ENCODE measurements at regions not wholly inside any gene's neighbourhood (a gene's known extent, or its start where the extent isn't known, plus 50 kb on each side); places are given as distances from the start of the nearest gene placed in this dataset.

GRCh38 chr11:19451609-19452008 is 210.9 kb upstream of the E2F8 start:
- H3K14ac ChIP-seq (ENCODE audit: low read length), result no peak overlapping the region
- H3K4me3 ChIP-seq (ENCODE audit: low read length in 2 of 2), result no peak overlapping the region
- H3K18ac ChIP-seq (ENCODE audit: low read length), result no peak overlapping the region
- no peak overlapping the region for H4K91ac ChIP-seq (ENCODE audit: low read depth, low read length, poor library complexity)
- no peak overlapping the region for H2AK5ac ChIP-seq (ENCODE audit: low read depth, low read length)
- no peak overlapping the region for H3K9ac ChIP-seq (ENCODE audit: low read depth, low read length, poor library complexity)
- no peaks in the 10 kb centered on the region for H3K9me3 ChIP-seq (replicated peaks in 1 of 2; ENCODE audit: control insufficient read depth in 2 of 2, insufficient read depth in 1 of 2, low read depth in 1 of 2, low read length in 2 of 2)
- DNase-seq (ENCODE audit: low spot score), result no peak
- H2AFZ ChIP-seq (ENCODE audit: low read length), result no peak overlapping the region
- H3K79me1 ChIP-seq (ENCODE audit: low read depth, low read length), result no peaks in the 10 kb centered on the region
- H3K4me1 ChIP-seq (ENCODE audit: control insufficient read depth in 2 of 2, insufficient read depth in 1 of 2, low read depth in 1 of 2, low read length in 2 of 2), result peaks cover 7 to 36% of the 10 kb centered on the region in 2 donors
- no peak overlapping the region for H3K4ac ChIP-seq (ENCODE audit: low read length)
- no peaks in the 10 kb centered on the region for H3K36me3 ChIP-seq (replicated peaks in 1 of 2; ENCODE audit: control insufficient read depth in 2 of 2, insufficient read depth in 2 of 2, low read length in 2 of 2)
- H2BK15ac ChIP-seq (ENCODE audit: low read length), result no peak overlapping the region
- no peak overlapping the region for H4K8ac ChIP-seq (ENCODE audit: low read depth, low read length)
- no peak overlapping the region for H2BK5ac ChIP-seq (ENCODE audit: low read length)
- H2BK120ac ChIP-seq (ENCODE audit: low read depth, low read length), result no peak overlapping the region
- no peak overlapping the region for H3K27ac ChIP-seq (replicated peaks; ENCODE audit: low read length)
- no peak overlapping the region for H3K4me2 ChIP-seq (ENCODE audit: insufficient read depth, low read length, poor library complexity, severe bottlenecking)
- no peak overlapping the region for H3K23ac ChIP-seq (ENCODE audit: low read depth, low read length, poor library complexity)
- no peak overlapping the region for H2BK12ac ChIP-seq (ENCODE audit: low read length)
- no peaks in the 10 kb centered on the region for H3K27me3 ChIP-seq (ENCODE audit: control insufficient read depth in 3 of 3, insufficient read depth in 3 of 3, low read depth in 1 of 3, low read length in 3 of 3)

DNA sequence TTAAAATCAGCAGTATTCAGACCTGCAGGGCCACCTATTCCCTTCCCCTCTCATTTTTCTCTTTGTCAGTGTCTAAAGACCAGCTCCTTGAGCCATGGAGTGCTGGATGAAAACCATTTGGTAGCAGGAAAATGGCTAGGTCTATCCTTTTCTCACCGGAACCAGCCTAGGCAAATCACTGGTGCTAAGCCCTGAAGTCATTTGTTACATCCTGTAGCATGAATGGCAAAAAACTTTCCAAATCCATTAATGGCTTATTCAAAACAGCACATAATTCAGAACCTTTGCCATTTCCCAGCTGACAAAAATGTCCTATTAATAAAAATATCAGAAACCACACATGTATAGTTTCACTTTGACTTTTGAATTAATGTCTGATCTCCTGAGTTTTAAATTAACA is 209.5 kb upstream of the E2F8 start:
- H2BK15ac ChIP-seq (ENCODE audit: low read length), result no peak overlapping the region
- no peak overlapping the region for H3K4me3 ChIP-seq (ENCODE audit: low read length in 2 of 2)
- H3K14ac ChIP-seq (ENCODE audit: low read length), result no peak overlapping the region
- DNase-seq (ENCODE audit: low spot score), result no peak
- no peak overlapping the region for H2BK5ac ChIP-seq (ENCODE audit: low read length)
- H3K4ac ChIP-seq (ENCODE audit: low read length), result no peak overlapping the region
- no peak overlapping the region for H3K23ac ChIP-seq (ENCODE audit: low read depth, low read length, poor library complexity)
- H4K91ac ChIP-seq (ENCODE audit: low read depth, low read length, poor library complexity), result no peak overlapping the region
- no peaks in the 10 kb centered on the region for H3K79me1 ChIP-seq (ENCODE audit: low read depth, low read length)
- H3K27ac ChIP-seq (replicated peaks; ENCODE audit: low read length), result no peak overlapping the region
- H3K18ac ChIP-seq (ENCODE audit: low read length), result no peak overlapping the region
- H3K9ac ChIP-seq (ENCODE audit: low read depth, low read length, poor library complexity), result no peak overlapping the region
- no peak overlapping the region for H2AK5ac ChIP-seq (ENCODE audit: low read depth, low read length)
- H4K8ac ChIP-seq (ENCODE audit: low read depth, low read length), result no peak overlapping the region
- no peak overlapping the region for H2AFZ ChIP-seq (ENCODE audit: low read length)
- H3K4me2 ChIP-seq (ENCODE audit: insufficient read depth, low read length, poor library complexity, severe bottlenecking), result no peak overlapping the region
- H2BK12ac ChIP-seq (ENCODE audit: low read length), result no peak overlapping the region
- no peaks in the 10 kb centered on the region for H3K36me3 ChIP-seq (replicated peaks in 1 of 2; ENCODE audit: control insufficient read depth in 2 of 2, insufficient read depth in 2 of 2, low read length in 2 of 2)
- H3K4me1 ChIP-seq (ENCODE audit: control insufficient read depth in 2 of 2, insufficient read depth in 1 of 2, low read depth in 1 of 2, low read length in 2 of 2), result peaks cover 2 to 32% of the 10 kb centered on the region in 2 donors
- H2BK120ac ChIP-seq (ENCODE audit: low read depth, low read length), result no peak overlapping the region
- H3K27me3 ChIP-seq (ENCODE audit: control insufficient read depth in 3 of 3, insufficient read depth in 3 of 3, low read depth in 1 of 3, low read length in 3 of 3), result no peaks in the 10 kb centered on the region
- whole genome bisulfite sequencing, 2 donors (ENCODE audit: extremely low coverage in 2 of 2, insufficient read length in 2 of 2, insufficient replicate concordance in 1 of 2), result no CpG with 5 or more reads among the region's 1 CpG
- H3K9me3 ChIP-seq (replicated peaks in 1 of 2; ENCODE audit: control insufficient read depth in 2 of 2, insufficient read depth in 1 of 2, low read depth in 1 of 2, low read length in 2 of 2), result no peaks in the 10 kb centered on the region

DNA sequence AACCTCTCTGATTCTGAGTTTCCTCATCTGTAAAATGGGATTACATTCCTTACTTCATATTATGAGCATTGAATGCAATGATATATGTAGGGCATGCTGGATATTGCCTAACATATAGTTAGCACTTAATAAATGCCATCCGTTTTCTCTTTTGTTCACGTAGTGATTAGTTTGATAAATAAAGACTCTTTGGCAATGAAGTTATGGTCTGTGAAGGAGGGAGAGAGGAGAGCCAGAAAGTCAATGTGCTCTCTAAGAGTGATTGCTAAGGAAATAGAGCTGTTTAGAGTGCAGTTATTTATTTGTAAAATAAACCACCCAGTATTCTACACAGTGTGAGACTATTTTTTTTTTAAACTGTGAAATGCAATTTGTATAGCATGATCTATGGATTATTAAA is 207.9 kb upstream of the E2F8 start:
- no peak overlapping the region for H3K9ac ChIP-seq (ENCODE audit: low read depth, low read length, poor library complexity)
- H3K79me1 ChIP-seq (ENCODE audit: low read depth, low read length), result no peaks in the 10 kb centered on the region
- H3K4me1 ChIP-seq (ENCODE audit: control insufficient read depth in 2 of 2, insufficient read depth in 1 of 2, low read depth in 1 of 2, low read length in 2 of 2), result peaks cover 2 to 20% of the 10 kb centered on the region in 2 donors
- H2BK12ac ChIP-seq (ENCODE audit: low read length), result no peak overlapping the region
- no peak for DNase-seq (ENCODE audit: low spot score)
- no peak overlapping the region for H3K14ac ChIP-seq (ENCODE audit: low read length)
- no CpG with 5 or more reads among the region's 2 CpGs for WGBS, 2 donors (ENCODE audit: extremely low coverage in 2 of 2, insufficient read length in 2 of 2, insufficient replicate concordance in 1 of 2)
- H2BK5ac ChIP-seq (ENCODE audit: low read length), result no peak overlapping the region
- no peak overlapping the region for H2BK120ac ChIP-seq (ENCODE audit: low read depth, low read length)
- no peaks in the 10 kb centered on the region for H3K9me3 ChIP-seq (replicated peaks in 1 of 2; ENCODE audit: control insufficient read depth in 2 of 2, insufficient read depth in 1 of 2, low read depth in 1 of 2, low read length in 2 of 2)
- no peak overlapping the region for H3K4me3 ChIP-seq (ENCODE audit: low read length in 2 of 2)
- H2BK15ac ChIP-seq (ENCODE audit: low read length), result no peak overlapping the region
- H2AFZ ChIP-seq (ENCODE audit: low read length), result no peak overlapping the region
- H3K23ac ChIP-seq (ENCODE audit: low read depth, low read length, poor library complexity), result no peak overlapping the region
- no peak overlapping the region for H3K18ac ChIP-seq (ENCODE audit: low read length)
- no peak overlapping the region for H4K91ac ChIP-seq (ENCODE audit: low read depth, low read length, poor library complexity)
- H3K4me2 ChIP-seq (ENCODE audit: insufficient read depth, low read length, poor library complexity, severe bottlenecking), result no peak overlapping the region
- H3K36me3 ChIP-seq (replicated peaks in 1 of 2; ENCODE audit: control insufficient read depth in 2 of 2, insufficient read depth in 2 of 2, low read length in 2 of 2), result no peaks in the 10 kb centered on the region
- H4K8ac ChIP-seq (ENCODE audit: low read depth, low read length), result no peak overlapping the region
- H3K27me3 ChIP-seq (ENCODE audit: control insufficient read depth in 3 of 3, insufficient read depth in 3 of 3, low read depth in 1 of 3, low read length in 3 of 3), result no peaks in the 10 kb centered on the region
- H2AK5ac ChIP-seq (ENCODE audit: low read depth, low read length), result no peak overlapping the region
- no peak overlapping the region for H3K27ac ChIP-seq (replicated peaks; ENCODE audit: low read length)
- H3K4ac ChIP-seq (ENCODE audit: low read length), result no peak overlapping the region

DNA sequence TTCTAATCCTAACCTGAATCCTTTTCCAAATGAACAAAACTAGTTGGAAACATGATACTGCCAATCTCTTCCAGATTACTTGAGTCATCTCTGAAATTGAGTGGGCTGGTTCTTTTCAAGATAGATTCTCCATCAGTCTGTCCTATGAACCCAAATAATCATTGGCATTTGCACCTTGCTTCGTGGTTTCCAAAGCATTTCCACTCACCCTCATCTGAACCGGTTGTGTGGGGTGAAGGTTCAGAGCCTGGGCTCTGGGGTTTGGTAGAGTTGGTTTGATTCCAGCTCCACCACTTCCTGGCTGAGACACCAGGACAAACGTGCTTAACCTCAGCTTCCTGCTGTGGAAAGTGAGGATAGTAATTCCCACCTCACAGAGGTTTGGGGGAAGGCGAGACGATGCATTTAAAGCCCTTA is 206.4 kb upstream of the E2F8 start:
- Histone ChIP-seq H3K4ac (ENCODE audit: low read length) (no peak overlapping the region), H3K4me2 (ENCODE audit: insufficient read depth, low read length, poor library complexity, severe bottlenecking) (no peak overlapping the region), H3K4me3 (ENCODE audit: low read length in 2 of 2) (no peak overlapping the region), H3K79me1 (ENCODE audit: low read depth, low read length) (no peaks in the 10 kb centered on the region), H2AFZ (ENCODE audit: low read length) (no peak overlapping the region), H3K9me3 (replicated peaks in 1 of 2; ENCODE audit: control insufficient read depth in 2 of 2, insufficient read depth in 1 of 2, low read depth in 1 of 2, low read length in 2 of 2) (no peaks in the 10 kb centered on the region), H3K27ac (replicated peaks; ENCODE audit: low read length) (no peak overlapping the region), H4K91ac (ENCODE audit: low read depth, low read length, poor library complexity) (no peak overlapping the region), H4K8ac (ENCODE audit: low read depth, low read length) (no peak overlapping the region), H2BK12ac (ENCODE audit: low read length) (no peak overlapping the region), H3K23ac (ENCODE audit: low read depth, low read length, poor library complexity) (no peak overlapping the region), H2BK15ac (ENCODE audit: low read length) (no peak overlapping the region), H2AK5ac (ENCODE audit: low read depth, low read length) (no peak overlapping the region), H2BK120ac (ENCODE audit: low read depth, low read length) (no peak overlapping the region), H3K9ac (ENCODE audit: low read depth, low read length, poor library complexity) (no peak overlapping the region), H3K14ac (ENCODE audit: low read length) (no peak overlapping the region), H3K27me3 (ENCODE audit: control insufficient read depth in 3 of 3, insufficient read depth in 3 of 3, low read depth in 1 of 3, low read length in 3 of 3) (no peaks in the 10 kb centered on the region), H3K18ac (ENCODE audit: low read length) (no peak overlapping the region), H3K4me1 (ENCODE audit: control insufficient read depth in 2 of 2, insufficient read depth in 1 of 2, low read depth in 1 of 2, low read length in 2 of 2) (peaks cover 2 to 13% of the 10 kb centered on the region in 2 donors), H3K36me3 (replicated peaks in 1 of 2; ENCODE audit: control insufficient read depth in 2 of 2, insufficient read depth in 2 of 2, low read length in 2 of 2) (no peaks in the 10 kb centered on the region), H2BK5ac (ENCODE audit: low read length) (no peak overlapping the region)
- no peak for DNase-seq (ENCODE audit: low spot score)
- no CpG with 5 or more reads among the region's 5 CpGs for WGBS, 2 donors (ENCODE audit: extremely low coverage in 2 of 2, insufficient read length in 2 of 2, insufficient replicate concordance in 1 of 2)

Measured in neuronal stem cell (in vitro differentiated cells).